Esophagus squamous epithelium (tissue), 5 donors: ENCODE measurements at regions not wholly inside any gene's neighbourhood (a gene's known extent, or its start where the extent isn't known, plus 50 kb on each side); places are given as distances from the start of the nearest gene placed in this dataset.

Experiments
- DNase-seq: peaks from one replicate; lab custom pipeline; 2025; lab: John Stamatoyannopoulos, UW
- H3K27ac ChIP-seq, 4 donors: fragments of 200-600 bp; sonication (generic); one replicate each; pipeline ENCODE4 v1.5.1; 2016 to 2019; ENCODE audit warnings: mild to moderate bottlenecking in 1 of 4
- H3K27me3 ChIP-seq, 4 donors: fragments of 200-600 bp; sonication (generic); 1 replicate in 3 of 4; 2 replicates in 1 of 4; pipeline versions ENCODE4 v1.5.1 to v1.6.0; 2017 to 2021; ENCODE audit warnings: antibody characterized with exemption in 1 of 4
- H3K36me3 ChIP-seq, 3 donors: fragments of 200-600 bp; sonication (generic); one replicate each; pipeline ENCODE4 v1.5.1; 2016 to 2019
- H3K4me1 ChIP-seq, 3 donors: fragments of 200-600 bp; sonication (generic); one replicate each; pipeline ENCODE4 v1.5.1; 2017 to 2019
- H3K4me3 ChIP-seq, 4 donors: fragments of 200-600 bp; sonication (generic); 1 replicate in 3 of 4; 2 replicates in 1 of 4; pipeline ENCODE4 v1.5.1; 2016 to 2019; ENCODE audit warnings: mild to moderate bottlenecking in 2 of 4, moderate library complexity in 1 of 4
- H3K9me3 ChIP-seq, 3 donors: fragments of 200-600 bp; sonication (generic); one replicate each; pipeline ENCODE4 v1.5.1; 2016 to 2019
- POLR2A ChIP-seq, 4 donors: fragments of 450-650 bp; IDR thresholded peaks; one replicate each; pipeline ENCODE4 v1.6.1; 2017; ENCODE audit warnings: antibody characterized with exemption in 4 of 4, mild to moderate bottlenecking in 4 of 4, moderate library complexity in 3 of 4
- whole genome bisulfite sequencing, 2 donors: methylation state at CpG; one replicate each; pipeline ENCODE4 v1.1.5; 2018; 5-methylcytosine and 5-hydroxymethylcytosine counted together
- intact Hi-C: fragments of 100-400 bp; cut with DNase I; formaldehyde crosslinking; loops from one replicate; pipeline ENCODE4 v1.15.0; 2022
- TF ChIP-seq, protein P1 (sequence below), 6 experiments: fragments of 450-650 bp in 4 of 6; fragments of 200-600 bp in 2 of 6; sonication (generic) in 2 of 6; IDR thresholded peaks; one replicate each; pipeline ENCODE4 v1.5.1; 2016 to 2019; ENCODE audit warnings: antibody characterized with exemption in 6 of 6, mild to moderate bottlenecking in 4 of 6, moderate library complexity in 4 of 6
- donor health status: DM: yes; HTN: yes; CAD: no.

DNA sequence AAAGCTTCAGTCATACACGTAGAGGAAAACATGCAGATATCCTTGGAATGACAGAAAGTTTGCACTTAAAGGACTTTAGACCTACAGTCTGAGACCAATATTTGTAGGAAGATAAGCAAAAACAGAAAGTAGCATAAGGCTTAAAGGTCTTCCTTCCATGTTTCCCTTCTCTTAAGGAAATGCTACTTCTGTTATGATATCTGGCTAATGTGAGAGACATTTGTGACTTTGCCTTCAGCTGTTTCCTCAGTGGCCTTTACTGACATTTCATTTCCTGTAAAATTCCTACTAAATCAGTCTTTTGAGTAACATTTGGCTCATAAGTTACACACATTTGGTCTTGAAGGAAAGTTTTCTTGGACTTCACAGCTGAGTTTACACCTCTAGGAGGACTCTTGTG, 713.4 kb downstream of the TBC1D32 start:
- 74 to 81% methylated on average over 1 of the region's 1 CpG for WGBS, 2 donors
- Histone ChIP-seq H3K27ac (no peak overlapping the region), H3K27me3 (no peaks in the 10 kb centered on the region), H3K36me3 (no peaks in the 10 kb centered on the region), H3K9me3 (no peaks in the 10 kb centered on the region), H3K4me3 (no peak overlapping the region), H3K4me1 (no peaks in the 10 kb centered on the region)
- intact Hi-C loops, result no loop called here
- no peak for TF ChIP-seq POLR2A (IDR thresholded peaks at IDR 0.05)
- TF ChIP-seq, protein P1, sequence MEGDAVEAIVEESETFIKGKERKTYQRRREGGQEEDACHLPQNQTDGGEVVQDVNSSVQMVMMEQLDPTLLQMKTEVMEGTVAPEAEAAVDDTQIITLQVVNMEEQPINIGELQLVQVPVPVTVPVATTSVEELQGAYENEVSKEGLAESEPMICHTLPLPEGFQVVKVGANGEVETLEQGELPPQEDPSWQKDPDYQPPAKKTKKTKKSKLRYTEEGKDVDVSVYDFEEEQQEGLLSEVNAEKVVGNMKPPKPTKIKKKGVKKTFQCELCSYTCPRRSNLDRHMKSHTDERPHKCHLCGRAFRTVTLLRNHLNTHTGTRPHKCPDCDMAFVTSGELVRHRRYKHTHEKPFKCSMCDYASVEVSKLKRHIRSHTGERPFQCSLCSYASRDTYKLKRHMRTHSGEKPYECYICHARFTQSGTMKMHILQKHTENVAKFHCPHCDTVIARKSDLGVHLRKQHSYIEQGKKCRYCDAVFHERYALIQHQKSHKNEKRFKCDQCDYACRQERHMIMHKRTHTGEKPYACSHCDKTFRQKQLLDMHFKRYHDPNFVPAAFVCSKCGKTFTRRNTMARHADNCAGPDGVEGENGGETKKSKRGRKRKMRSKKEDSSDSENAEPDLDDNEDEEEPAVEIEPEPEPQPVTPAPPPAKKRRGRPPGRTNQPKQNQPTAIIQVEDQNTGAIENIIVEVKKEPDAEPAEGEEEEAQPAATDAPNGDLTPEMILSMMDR (IDR thresholded peaks at IDR 0.05), result no peak
- DNase-seq, result no peak

DNA sequence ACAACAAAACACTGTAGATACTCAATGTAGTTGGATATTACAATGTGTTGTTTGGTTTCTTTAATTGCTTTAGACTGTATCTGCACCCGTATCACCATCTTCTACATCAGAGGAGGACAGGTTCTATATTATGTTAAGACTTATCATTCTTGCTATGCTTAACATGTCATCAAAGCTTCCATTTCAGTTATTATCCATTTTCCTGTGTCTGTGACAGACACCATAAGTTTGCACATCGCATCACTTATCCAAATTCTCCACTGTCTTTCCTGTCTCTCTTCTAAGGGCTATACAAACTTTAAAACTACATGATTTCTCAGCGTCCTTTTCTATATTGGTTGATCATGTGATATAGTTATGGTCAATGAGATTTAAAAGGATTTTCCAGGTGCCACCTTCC, 719.0 kb downstream of the TBC1D32 start:
- Histone ChIP-seq H3K4me1 (no peaks in the 10 kb centered on the region), H3K36me3 (no peaks in the 10 kb centered on the region), H3K27me3 (no peaks in the 10 kb centered on the region), H3K4me3 (no peak overlapping the region), H3K9me3 (no peaks in the 10 kb centered on the region), H3K27ac (no peak overlapping the region)
- intact Hi-C loops, result no loop called here
- WGBS, 2 donors, result 77 to 92% methylated on average over 3 of the region's 3 CpGs
- no peak for TF ChIP-seq POLR2A (IDR thresholded peaks at IDR 0.05)
- TF ChIP-seq, protein P1 (IDR thresholded peaks at IDR 0.05), result no peak
- DNase-seq, result no peak

DNA sequence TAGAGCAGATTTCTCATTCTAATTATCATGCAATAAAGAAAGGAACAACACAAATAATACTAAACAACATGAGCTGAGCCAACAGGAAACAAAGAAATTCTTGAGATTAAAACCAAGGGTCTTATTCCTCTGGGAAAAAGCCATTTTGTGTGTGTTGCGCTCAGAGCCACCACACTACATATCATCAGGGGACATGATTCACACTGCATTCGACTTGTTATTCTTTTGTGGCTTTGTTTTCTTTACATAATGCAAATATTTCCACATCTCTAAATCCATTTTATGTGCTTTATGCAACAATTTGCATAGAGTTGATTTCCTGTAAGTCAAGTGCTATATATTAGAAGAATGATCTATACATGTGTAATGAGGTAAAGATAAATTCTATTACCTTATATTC, 719.6 kb downstream of the TBC1D32 start:
- Histone ChIP-seq H3K9me3 (no peaks in the 10 kb centered on the region), H3K27ac (no peak overlapping the region), H3K4me1 (no peaks in the 10 kb centered on the region), H3K27me3 (no peaks in the 10 kb centered on the region), H3K4me3 (no peak overlapping the region), H3K36me3 (no peaks in the 10 kb centered on the region)
- no peak for TF ChIP-seq POLR2A (IDR thresholded peaks at IDR 0.05)
- TF ChIP-seq, protein P1 (IDR thresholded peaks at IDR 0.05), result no peak
- intact Hi-C loops, result no loop called here
- DNase-seq, result no peak
- 60 to 71% methylated on average over 2 of the region's 2 CpGs for WGBS, 2 donors

DNA sequence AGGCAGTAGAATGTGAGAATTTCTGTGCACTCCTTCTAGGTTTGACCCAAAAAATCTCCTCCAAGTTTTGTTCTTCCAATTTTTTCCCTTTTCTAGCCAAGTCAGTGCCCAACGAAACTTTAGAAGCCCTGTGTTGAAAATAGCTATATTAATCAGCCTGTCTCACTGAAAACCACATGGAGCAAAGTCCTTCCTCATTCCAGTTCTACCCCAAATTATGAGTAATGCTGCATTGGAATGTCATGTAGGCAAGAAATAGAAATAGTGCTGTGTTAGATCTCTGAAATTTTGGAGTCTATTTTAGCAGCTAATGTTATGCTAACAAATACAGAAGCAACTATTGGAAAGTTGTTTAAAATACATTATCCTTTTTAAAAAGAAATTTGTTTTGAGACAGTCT, 725.5 kb downstream of the TBC1D32 start:
- intact Hi-C loops, result no loop called here
- Histone ChIP-seq H3K27ac (no peak overlapping the region), H3K36me3 (no peaks in the 10 kb centered on the region), H3K4me3 (no peak overlapping the region), H3K27me3 (no peaks in the 10 kb centered on the region), H3K9me3 (no peaks in the 10 kb centered on the region), H3K4me1 (no peaks in the 10 kb centered on the region)
- no peak for DNase-seq
- TF ChIP-seq POLR2A (IDR thresholded peaks at IDR 0.05), result no peak
- TF ChIP-seq, protein P1 (IDR thresholded peaks at IDR 0.05), result no peak
- 11 to 25% methylated on average over 1 of the region's 1 CpG for WGBS, 2 donors

DNA sequence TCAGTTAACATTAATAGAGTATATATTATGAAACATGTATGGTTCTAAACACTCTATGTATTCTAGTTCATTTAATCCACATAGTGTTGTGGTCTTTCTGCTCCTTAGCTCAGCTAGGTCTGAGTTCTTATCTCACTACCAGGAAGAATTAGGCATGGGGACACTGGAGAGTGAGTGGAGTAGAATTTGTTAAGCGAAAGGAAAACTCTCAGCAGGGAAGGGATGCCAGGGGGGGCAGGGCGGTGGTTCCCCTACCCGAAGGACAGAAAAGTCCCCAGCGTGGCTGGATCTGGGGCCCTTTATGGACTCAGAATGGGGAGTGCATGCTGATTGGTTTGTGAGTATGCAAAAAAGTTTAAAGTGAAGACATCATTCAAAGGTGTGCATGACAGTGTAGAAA, 727.5 kb downstream of the TBC1D32 start:
- no peak overlapping the region for H3K27ac ChIP-seq
- H3K4me1 ChIP-seq, result no peaks in the 10 kb centered on the region
- WGBS, 2 donors, result 61 to 71% methylated on average over 4 of the region's 4 CpGs
- intact Hi-C loops, result no loop called here
- no peaks in the 10 kb centered on the region for H3K27me3 ChIP-seq
- H3K4me3 ChIP-seq, result no peak overlapping the region
- DNase-seq, result no peak
- TF ChIP-seq, protein P1 (IDR thresholded peaks at IDR 0.05), result no peak
- TF ChIP-seq POLR2A (IDR thresholded peaks at IDR 0.05), result no peak
- H3K36me3 ChIP-seq, result no peaks in the 10 kb centered on the region
- no peaks in the 10 kb centered on the region for H3K9me3 ChIP-seq
